HepG2 (cell line): ENCODE measurements at regions not wholly inside any gene's neighbourhood (a gene's known extent, or its start where the extent isn't known, plus 50 kb on each side); places are given as distances from the start of the nearest gene placed in this dataset.

Experiments
- ATAC-seq: fragments of 200-7000 bp; cut with Tn5 transposase; 3 replicates; pipeline ENCODE4 v1.9.1; 2020; ENCODE audit warnings: mild to moderate bottlenecking, moderate library complexity
- BruUV-seq: library from RNA; stranded (reverse); fragments of 400-500 nt; replicated peaks from 2 replicates; lab custom pipeline; 2021; lab: Mats Ljungman, UMichigan
- CTCF ChIA-PET: fragments of 300-600 bp; formaldehyde crosslinking; extraction: SDS; loops from one replicate; lab custom pipeline; 2021; ENCODE audit warnings: low total read pairs, inconsistent platforms, low intra/inter-chr PET ratio; lab: Yijun Ruan, JAX
- POLR2A ChIA-PET: fragments of 350-600 bp; sonication (Branson Sonifier 250); formaldehyde crosslinking; loops from one replicate; lab custom pipeline; 2020; ENCODE audit warnings: antibody characterized with exemption, inconsistent platforms; lab: Yijun Ruan, JAX
- DNase-seq: peaks from one replicate; pipeline ENCODE4 v3.0.0-alpha.2; 2015; ENCODE audit warnings: low spot score
- FAIRE-seq: peaks from 3 replicates; lab custom pipeline; 2011; peaks lifted over from hg19 to GRCh38; lab: Jason Lieb, UNC
- H2AFZ ChIP-seq: one replicate; pipeline ENCODE4 v1.6.1; 2011; ENCODE audit warnings: low read length, inconsistent platforms
- H3K27ac ChIP-seq: fragments of 300-600 bp; 3 replicates; pipeline ENCODE4 v1.8.0; 2011; ENCODE audit warnings: mixed run types, mild to moderate bottlenecking, mixed read lengths, low read length, inconsistent platforms; ENCODE audit not compliant: insufficient read depth; ENCODE audit errors: extremely low read length
- H3K27me3 ChIP-seq, 2 experiments: fragments of 200-600 bp in 1 of 2; 2 replicates in 1 of 2; 3 replicates in 1 of 2; pipeline versions ENCODE4 v1.6.0 to v1.8.0; 2011; ENCODE audit warnings: low read length in 2 of 2, mild to moderate bottlenecking in 2 of 2, moderate library complexity in 2 of 2, inconsistent platforms in 1 of 2; ENCODE audit not compliant: insufficient read depth in 2 of 2, control insufficient read depth in 1 of 2
- H3K36me3 ChIP-seq, 2 experiments: fragments of 200-600 bp in 1 of 2; replicated peaks in 1 of 2; 2 replicates in 1 of 2; 3 replicates in 1 of 2; pipeline versions ENCODE4 v1.5.1 to v1.8.0; 2011; ENCODE audit warnings: low read length in 2 of 2, inconsistent platforms in 1 of 2; ENCODE audit not compliant: insufficient read depth in 2 of 2, control insufficient read depth in 1 of 2
- H3K4me1 ChIP-seq: 2 replicates; pipeline ENCODE4 v1.5.1; 2012; ENCODE audit warnings: low read length, inconsistent platforms; ENCODE audit not compliant: insufficient read depth
- H3K4me2 ChIP-seq: 2 replicates; pipeline ENCODE4 v1.6.0; 2011; ENCODE audit warnings: low read depth, low read length, inconsistent platforms
- H3K4me3 ChIP-seq, 3 experiments: fragments of 200-600 bp in 1 of 3; sonication (generic), shearing (Covaris generic) in 1 of 3; replicated peaks in 1 of 3; 2 replicates each; pipeline ENCODE4 v1.5.1; 2011 to 2016; ENCODE audit warnings: low read length in 3 of 3, inconsistent platforms in 2 of 3, low read depth in 2 of 3, mild to moderate bottlenecking in 2 of 3, control low read depth in 1 of 3, mixed read lengths in 1 of 3; ENCODE audit not compliant: insufficient read depth in 1 of 3
- H3K79me2 ChIP-seq: one replicate; pipeline ENCODE4 v1.6.1; 2011; ENCODE audit warnings: low read length, inconsistent platforms; ENCODE audit not compliant: insufficient read depth
- H3K9ac ChIP-seq: 2 replicates; pipeline ENCODE4 v1.6.0; 2011; ENCODE audit warnings: mild to moderate bottlenecking, low read depth, low read length, inconsistent platforms; ENCODE audit not compliant: insufficient read depth
- H3K9me3 ChIP-seq: 2 replicates; pipeline ENCODE4 v1.5.1; 2012; ENCODE audit warnings: mild to moderate bottlenecking, low read length
- H4K20me1 ChIP-seq: 2 replicates; pipeline ENCODE4 v1.6.0; 2011; ENCODE audit warnings: inconsistent platforms, mild to moderate bottlenecking, low read length, moderate library complexity; ENCODE audit not compliant: insufficient read depth
- ATF7-NPFF ChIP-seq: sonication (generic); formaldehyde crosslinking; IDR thresholded peaks from 2 replicates; pipeline ENCODE4 v1.8.1; 2023; ENCODE audit warnings: mild to moderate bottlenecking, low read depth, missing genetic modification reagents, moderate library complexity
- BCL6 ChIP-seq: IDR thresholded peaks from 2 replicates; pipeline ENCODE4 v1.6.1; 2016; ENCODE audit warnings: missing genetic modification reagents, missing compliant biosample characterization
- FOXM1 ChIP-seq: sonication (generic); formaldehyde crosslinking; IDR thresholded peaks from 2 replicates; pipeline ENCODE4 v1.5.0; 2020; ENCODE audit warnings: missing genetic modification reagents
- GLI4 ChIP-seq: sonication (generic); formaldehyde crosslinking; IDR thresholded peaks from 2 replicates; pipeline ENCODE4 v1.5.1; 2020; ENCODE audit warnings: missing genetic modification reagents, mild to moderate bottlenecking, moderate library complexity, borderline replicate concordance
- MAFF ChIP-seq: IDR thresholded peaks from 2 replicates; pipeline ENCODE4 v1.6.1; 2011; ENCODE audit warnings: low read depth, low read length, improper control_type of control experiment
- MAFK ChIP-seq, 2 experiments: IDR thresholded peaks in 1 of 2; conservative IDR thresholded peaks in 1 of 2; 2 replicates each; pipeline ENCODE4 v1.6.1; 2011; ENCODE audit warnings: improper control_type of control experiment in 2 of 2, low read length in 2 of 2
- NAIF1 ChIP-seq: sonication (generic); formaldehyde crosslinking; IDR thresholded peaks from 2 replicates; pipeline ENCODE4 v1.5.0; 2020; ENCODE audit warnings: mild to moderate bottlenecking, missing genetic modification reagents, borderline replicate concordance
- NFAT5 ChIP-seq: sonication (generic); formaldehyde crosslinking; IDR thresholded peaks from 2 replicates; pipeline ENCODE4 v1.4.0; 2020; ENCODE audit warnings: missing genetic modification reagents
- SOX5 ChIP-seq: IDR thresholded peaks from 2 replicates; pipeline ENCODE4 v1.6.1; 2016; ENCODE audit warnings: borderline replicate concordance
- ZBTB7A ChIP-seq: sonication (generic); formaldehyde crosslinking; IDR thresholded peaks from 2 replicates; pipeline ENCODE4 v1.8.0; 2022; ENCODE audit warnings: mild to moderate bottlenecking, missing genetic modification reagents
- ZNF274 ChIP-seq: sonication (generic); formaldehyde crosslinking; IDR thresholded peaks from 2 replicates; pipeline ENCODE4 v1.5.1; 2020; ENCODE audit warnings: mild to moderate bottlenecking, missing genetic modification reagents
- ZNF549 ChIP-seq: sonication (generic); formaldehyde crosslinking; IDR thresholded peaks from 2 replicates; pipeline ENCODE4 v1.5.0; 2020; ENCODE audit warnings: missing genetic modification reagents
- ZNF616 ChIP-seq: sonication (generic); formaldehyde crosslinking; IDR thresholded peaks from 2 replicates; pipeline ENCODE4 v1.5.0; 2020; ENCODE audit warnings: low read depth, mild to moderate bottlenecking, missing genetic modification reagents
- WGBS: methylation state at CpG from one replicate; pipeline ENCODE4 v1.1.6; 2017; ENCODE audit warnings: low lambda C conversion rate; 5-methylcytosine and 5-hydroxymethylcytosine counted together
- in situ Hi-C: cut with HindIII; loops from 2 replicates; pipeline ENCODE4 v1.10.0; 2017; ENCODE audit warnings: low pct_unique_long_range_greater_than_20kb; ENCODE audit not compliant: extremely low pct_ligation_motif_present
- intact Hi-C: fragments of 100-400 bp; cut with micrococcal nuclease; formaldehyde crosslinking; loops from one replicate; pipeline ENCODE4 v1.10.0; 2022; ENCODE audit not compliant: unreplicated experiment
- TF ChIP-seq, protein P1 (sequence below): sonication (generic); formaldehyde crosslinking; IDR thresholded peaks from 2 replicates; pipeline ENCODE4 v1.4.0; 2020; ENCODE audit warnings: mild to moderate bottlenecking, missing genetic modification reagents
- TF ChIP-seq, protein P2 (sequence below): sonication (generic); formaldehyde crosslinking; IDR thresholded peaks from 2 replicates; pipeline ENCODE4 v1.8.0; 2022; ENCODE audit warnings: missing genetic modification reagents, low read depth, mild to moderate bottlenecking, borderline replicate concordance
- TF ChIP-seq, protein P3 (sequence below): sonication (generic); formaldehyde crosslinking; IDR thresholded peaks from 2 replicates; pipeline ENCODE4 v1.4.0; 2020; ENCODE audit warnings: low read depth, mild to moderate bottlenecking, missing genetic modification reagents

DNA sequence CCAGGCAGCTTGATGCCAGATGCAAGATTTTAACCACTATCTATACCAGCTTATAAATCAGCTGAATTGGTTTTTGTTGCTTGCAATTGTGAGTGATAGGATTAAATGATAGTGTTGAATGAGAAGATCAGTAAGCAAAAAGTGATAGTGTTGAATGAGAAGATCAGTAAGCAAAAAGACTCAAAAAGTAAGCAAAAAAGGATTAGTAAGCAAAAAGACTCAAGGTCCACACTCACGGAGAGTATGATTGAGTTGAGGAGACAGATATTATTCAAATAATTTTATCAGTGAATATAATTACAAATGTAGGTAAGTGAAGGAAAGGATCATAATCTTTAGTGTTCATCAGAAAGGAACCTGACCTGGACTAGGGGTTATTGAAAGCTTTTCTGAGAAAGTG lies 58.0 kb upstream of the ARRDC3 start:
- Histone ChIP-seq H3K79me2 (no peaks in the 10 kb centered on the region), H3K9ac (no peak overlapping the region), H2AFZ (no peak overlapping the region), H4K20me1 (no peaks in the 10 kb centered on the region), H3K27me3 (no peaks in the 10 kb centered on the region), H3K9me3 (no peaks in the 10 kb centered on the region), H3K27ac (no peak overlapping the region), H3K4me3 (no peak overlapping the region), H3K36me3 (no peaks in the 10 kb centered on the region), H3K4me1 (peaks cover 8% of the 10 kb centered on the region; the same call in 1 of the 2 replicates), H3K4me2 (no peak overlapping the region)
- ATAC-seq (no peak), DNase-seq (no peak), FAIRE-seq (no peak)
- intact Hi-C loops (no loop called here), in situ Hi-C loops (no loop called here)
- ChIA-PET CTCF (no interaction called here), POLR2A (no interaction called here)
- BruUV-seq = no TSS peak
- no peak for TF ChIP-seq ZNF549 (CRISPR knock-in tag)
- no peak for TF ChIP-seq FOXM1
- no peak for TF ChIP-seq NFAT5
- TF ChIP-seq NAIF1 (CRISPR knock-in tag) = no peak
- peak; percentile 69 to 82 for TF ChIP-seq MAFK (conservative IDR thresholded peaks at IDR 0.05 in 1 of 2, IDR thresholded peaks at IDR 0.05 in 1 of 2; ENCODE audit: low read length in 2 of 2)
- TF ChIP-seq SOX5 = no peak
- no peak for TF ChIP-seq BCL6
- TF ChIP-seq MAFF = peak; percentile 78
- no peak for TF ChIP-seq GLI4 (CRISPR knock-in tag)
- TF ChIP-seq, protein P1, sequence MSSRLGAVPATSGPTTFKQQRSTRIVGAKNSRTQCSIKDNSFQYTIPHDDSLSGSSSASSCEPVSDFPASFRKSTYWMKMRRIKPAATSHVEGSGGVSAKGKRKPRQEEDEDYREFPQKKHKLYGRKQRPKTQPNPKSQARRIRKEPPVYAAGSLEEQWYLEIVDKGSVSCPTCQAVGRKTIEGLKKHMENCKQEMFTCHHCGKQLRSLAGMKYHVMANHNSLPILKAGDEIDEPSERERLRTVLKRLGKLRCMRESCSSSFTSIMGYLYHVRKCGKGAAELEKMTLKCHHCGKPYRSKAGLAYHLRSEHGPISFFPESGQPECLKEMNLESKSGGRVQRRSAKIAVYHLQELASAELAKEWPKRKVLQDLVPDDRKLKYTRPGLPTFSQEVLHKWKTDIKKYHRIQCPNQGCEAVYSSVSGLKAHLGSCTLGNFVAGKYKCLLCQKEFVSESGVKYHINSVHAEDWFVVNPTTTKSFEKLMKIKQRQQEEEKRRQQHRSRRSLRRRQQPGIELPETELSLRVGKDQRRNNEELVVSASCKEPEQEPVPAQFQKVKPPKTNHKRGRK (CRISPR knock-in tag) = no peak
- no peak for TF ChIP-seq ATF7-NPFF (CRISPR knock-in tag)
- TF ChIP-seq ZNF616 (CRISPR knock-in tag) = no peak
- TF ChIP-seq ZBTB7A = no peak
- TF ChIP-seq, protein P2, sequence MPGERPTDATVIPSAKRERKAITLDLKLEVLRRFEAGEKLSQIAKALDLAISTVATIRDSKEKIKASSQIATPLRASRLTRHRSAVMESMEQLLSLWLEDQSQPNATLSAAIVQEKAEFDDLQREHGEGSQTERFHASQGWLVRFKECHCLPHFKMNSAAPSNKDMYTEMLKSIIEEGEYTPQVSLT = no peak
- no peak for TF ChIP-seq ZNF274 (CRISPR knock-in tag)
- TF ChIP-seq, protein P3, sequence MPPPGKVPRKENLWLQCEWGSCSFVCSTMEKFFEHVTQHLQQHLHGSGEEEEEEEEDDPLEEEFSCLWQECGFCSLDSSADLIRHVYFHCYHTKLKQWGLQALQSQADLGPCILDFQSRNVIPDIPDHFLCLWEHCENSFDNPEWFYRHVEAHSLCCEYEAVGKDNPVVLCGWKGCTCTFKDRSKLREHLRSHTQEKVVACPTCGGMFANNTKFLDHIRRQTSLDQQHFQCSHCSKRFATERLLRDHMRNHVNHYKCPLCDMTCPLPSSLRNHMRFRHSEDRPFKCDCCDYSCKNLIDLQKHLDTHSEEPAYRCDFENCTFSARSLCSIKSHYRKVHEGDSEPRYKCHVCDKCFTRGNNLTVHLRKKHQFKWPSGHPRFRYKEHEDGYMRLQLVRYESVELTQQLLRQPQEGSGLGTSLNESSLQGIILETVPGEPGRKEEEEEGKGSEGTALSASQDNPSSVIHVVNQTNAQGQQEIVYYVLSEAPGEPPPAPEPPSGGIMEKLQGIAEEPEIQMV (CRISPR knock-in tag) = no peak
- 39% methylated on average over 1 of the region's 1 CpG for WGBS
